OCI-LY1 (cell line): ENCODE measurements at regions not wholly inside any gene's neighbourhood (a gene's known extent, or its start where the extent isn't known, plus 50 kb on each side); places are given as distances from the start of the nearest gene placed in this dataset.

Source experiments
- EZH2 ChIP-seq: fragments of 200-600 bp; sonication (generic), shearing (Covaris generic); IDR thresholded peaks from 2 replicates; pipeline ENCODE4 v1.8.0; 2017; ENCODE audit warnings: borderline replicate concordance, mixed run types, mild to moderate bottlenecking, antibody characterized with exemption, low read length, moderate library complexity, mixed read lengths
- TF ChIP-seq, protein P1 (sequence below): fragments of 200-600 bp; sonication (generic), shearing (Covaris generic); IDR thresholded peaks from 2 replicates; pipeline ENCODE4 v1.5.1; 2017; ENCODE audit warnings: mild to moderate bottlenecking, antibody characterized with exemption, low read length, moderate library complexity, mixed read lengths

GRCh38 chr16:59350670-59351069 lies 616.6 kb upstream of the GOT2 start:
- TF ChIP-seq, protein P1, sequence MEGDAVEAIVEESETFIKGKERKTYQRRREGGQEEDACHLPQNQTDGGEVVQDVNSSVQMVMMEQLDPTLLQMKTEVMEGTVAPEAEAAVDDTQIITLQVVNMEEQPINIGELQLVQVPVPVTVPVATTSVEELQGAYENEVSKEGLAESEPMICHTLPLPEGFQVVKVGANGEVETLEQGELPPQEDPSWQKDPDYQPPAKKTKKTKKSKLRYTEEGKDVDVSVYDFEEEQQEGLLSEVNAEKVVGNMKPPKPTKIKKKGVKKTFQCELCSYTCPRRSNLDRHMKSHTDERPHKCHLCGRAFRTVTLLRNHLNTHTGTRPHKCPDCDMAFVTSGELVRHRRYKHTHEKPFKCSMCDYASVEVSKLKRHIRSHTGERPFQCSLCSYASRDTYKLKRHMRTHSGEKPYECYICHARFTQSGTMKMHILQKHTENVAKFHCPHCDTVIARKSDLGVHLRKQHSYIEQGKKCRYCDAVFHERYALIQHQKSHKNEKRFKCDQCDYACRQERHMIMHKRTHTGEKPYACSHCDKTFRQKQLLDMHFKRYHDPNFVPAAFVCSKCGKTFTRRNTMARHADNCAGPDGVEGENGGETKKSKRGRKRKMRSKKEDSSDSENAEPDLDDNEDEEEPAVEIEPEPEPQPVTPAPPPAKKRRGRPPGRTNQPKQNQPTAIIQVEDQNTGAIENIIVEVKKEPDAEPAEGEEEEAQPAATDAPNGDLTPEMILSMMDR, result no peak
- no peak for TF ChIP-seq EZH2
